ENCODE measurements at regions not wholly inside any gene's neighbourhood (a gene's known extent, or its start where the extent isn't known, plus 50 kb on each side); places are given as distances from the start of the nearest gene placed in this dataset.

GRCh38 chr15:81466741-81467140, 92.7 kb upstream of the TMC3 start:
- TF ChIP-seq CTCF (IDR thresholded peaks at IDR 0.05), result no peak
- no peak for TF ChIP-seq POLR2A (IDR thresholded peaks at IDR 0.05)
